HUES48 (cell line): ENCODE measurements at regions not wholly inside any gene's neighbourhood (a gene's known extent, or its start where the extent isn't known, plus 50 kb on each side); places are given as distances from the start of the nearest gene placed in this dataset.

Experiments
- H3K27ac ChIP-seq: one replicate; pipeline ENCODE4 v1.7.0; 2013; ENCODE audit warnings: low read depth, low read length, inconsistent platforms
- H3K27me3 ChIP-seq: 2 replicates; pipeline ENCODE4 v1.6.1; 2013; ENCODE audit warnings: mild to moderate bottlenecking, low read length; ENCODE audit not compliant: control insufficient read depth, insufficient read depth
- H3K36me3 ChIP-seq: 2 replicates; pipeline ENCODE4 v1.6.1; 2013; ENCODE audit warnings: low read length; ENCODE audit not compliant: control insufficient read depth, insufficient read depth
- H3K4me1 ChIP-seq: 2 replicates; pipeline ENCODE4 v1.6.1; 2013; ENCODE audit warnings: mild to moderate bottlenecking, low read length; ENCODE audit not compliant: control insufficient read depth, insufficient read depth
- H3K4me3 ChIP-seq: 2 replicates; pipeline ENCODE4 v1.5.1; 2013; ENCODE audit warnings: mild to moderate bottlenecking, low read depth, low read length
- H3K9ac ChIP-seq: 2 replicates; pipeline ENCODE4 v1.6.1; 2013; ENCODE audit warnings: mild to moderate bottlenecking, low read depth, low read length, moderate library complexity
- H3K9me3 ChIP-seq: 2 replicates; pipeline ENCODE4 v1.6.1; 2013; ENCODE audit warnings: low read length; ENCODE audit not compliant: control insufficient read depth, insufficient read depth

DNA sequence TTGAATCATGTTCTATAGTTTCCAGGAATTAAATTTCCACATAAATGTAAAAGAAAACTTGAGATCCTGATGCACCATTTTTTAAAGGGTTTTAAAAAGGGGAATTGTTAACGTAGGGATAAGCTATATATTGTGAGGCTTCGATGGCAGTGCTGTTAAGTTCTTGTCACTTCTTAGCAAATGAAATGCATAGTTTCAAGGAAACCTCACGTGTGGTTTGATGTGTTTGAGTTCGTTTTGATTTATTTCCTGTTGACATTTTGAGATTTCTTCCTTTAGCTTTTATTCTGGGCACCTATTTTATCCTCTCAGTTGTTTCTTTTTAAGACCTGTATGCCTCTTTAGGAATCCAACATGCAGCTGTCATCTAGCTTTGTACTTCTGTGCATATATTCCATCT lies 301.0 kb downstream of the DOCK8 start:
- no peaks in the 10 kb centered on the region for H3K36me3 ChIP-seq
- no peak overlapping the region for H3K4me3 ChIP-seq
- H3K27me3 ChIP-seq, result no peaks in the 10 kb centered on the region
- no peaks in the 10 kb centered on the region for H3K4me1 ChIP-seq
- no peak overlapping the region for H3K27ac ChIP-seq
- no peak overlapping the region for H3K9ac ChIP-seq
- no peaks in the 10 kb centered on the region for H3K9me3 ChIP-seq

DNA sequence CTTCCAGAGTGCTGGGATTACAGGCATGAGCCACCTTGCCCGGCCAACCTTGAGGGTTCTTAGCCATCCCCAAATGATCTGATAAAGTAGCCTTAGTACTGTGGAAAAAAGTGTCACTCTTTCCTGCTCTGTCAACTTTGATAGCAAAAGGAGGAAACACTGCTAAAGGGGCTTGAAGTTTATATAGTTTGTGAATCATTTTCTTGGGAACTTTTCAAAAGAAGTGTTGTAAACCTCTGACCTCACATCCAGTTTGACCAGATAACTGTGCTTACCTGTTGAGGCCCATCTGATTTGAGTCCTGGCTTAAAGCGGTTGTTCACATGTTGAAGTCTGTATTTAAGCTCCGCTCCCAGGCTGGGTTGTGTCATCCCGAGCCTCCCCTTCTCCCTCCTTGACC lies 303.3 kb downstream of the DOCK8 start:
- H3K27ac ChIP-seq, result no peak overlapping the region
- H3K4me3 ChIP-seq, result no peak overlapping the region
- H3K27me3 ChIP-seq, result no peaks in the 10 kb centered on the region
- H3K36me3 ChIP-seq, result no peaks in the 10 kb centered on the region
- no peaks in the 10 kb centered on the region for H3K9me3 ChIP-seq
- no peak overlapping the region for H3K9ac ChIP-seq
- H3K4me1 ChIP-seq, result no peaks in the 10 kb centered on the region

- Histone ChIP-seq H3K4me1 (no peaks in the 10 kb centered on the region), H3K36me3 (no peaks in the 10 kb centered on the region), H3K27ac (no peak overlapping the region)
Observed at GRCh38 chr9:518540-518939, 303.9 kb downstream of the DOCK8 start.

DNA sequence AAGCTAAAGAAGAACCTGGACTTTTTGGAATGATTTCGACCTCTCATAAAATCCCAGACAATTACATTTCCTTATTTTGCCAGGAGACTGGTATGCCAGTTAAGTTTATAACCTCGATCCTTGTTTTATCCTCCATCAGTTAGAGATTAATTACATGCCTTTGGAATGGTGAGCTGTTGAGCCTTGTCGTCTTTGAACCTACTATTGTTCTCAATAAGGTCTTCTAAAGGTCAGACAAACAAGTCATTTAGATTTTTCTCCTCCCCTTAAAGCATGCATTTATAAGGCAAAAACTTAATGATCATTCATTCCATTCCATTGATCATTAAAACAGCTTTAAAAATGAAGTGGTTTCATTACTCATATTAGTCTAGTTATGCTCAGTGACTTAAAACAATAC lies 304.9 kb downstream of the DOCK8 start:
- H3K27ac ChIP-seq, result no peak overlapping the region
- H3K9ac ChIP-seq, result no peak overlapping the region
- H3K36me3 ChIP-seq, result no peaks in the 10 kb centered on the region
- H3K4me3 ChIP-seq, result no peak overlapping the region
- no peaks in the 10 kb centered on the region for H3K27me3 ChIP-seq
- H3K9me3 ChIP-seq, result no peaks in the 10 kb centered on the region
- H3K4me1 ChIP-seq, result no peaks in the 10 kb centered on the region

More at GRCh38 chr9:518540-518939, 303.9 kb downstream of the DOCK8 start:
- H3K9me3 ChIP-seq, result no peaks in the 10 kb centered on the region
- no peak overlapping the region for H3K9ac ChIP-seq
- no peak overlapping the region for H3K4me3 ChIP-seq
- H3K27me3 ChIP-seq, result no peaks in the 10 kb centered on the region

- no peaks in the 10 kb centered on the region for H3K9me3 ChIP-seq
- no peak overlapping the region for H3K4me3 ChIP-seq
- no peak overlapping the region for H3K9ac ChIP-seq
- no peaks in the 10 kb centered on the region for H3K27me3 ChIP-seq
- H3K36me3 ChIP-seq, result no peaks in the 10 kb centered on the region
- no peaks in the 10 kb centered on the region for H3K4me1 ChIP-seq
- no peak overlapping the region for H3K27ac ChIP-seq
Observed at GRCh38 chr9:520302-520701, 305.6 kb downstream of the DOCK8 start.

DNA sequence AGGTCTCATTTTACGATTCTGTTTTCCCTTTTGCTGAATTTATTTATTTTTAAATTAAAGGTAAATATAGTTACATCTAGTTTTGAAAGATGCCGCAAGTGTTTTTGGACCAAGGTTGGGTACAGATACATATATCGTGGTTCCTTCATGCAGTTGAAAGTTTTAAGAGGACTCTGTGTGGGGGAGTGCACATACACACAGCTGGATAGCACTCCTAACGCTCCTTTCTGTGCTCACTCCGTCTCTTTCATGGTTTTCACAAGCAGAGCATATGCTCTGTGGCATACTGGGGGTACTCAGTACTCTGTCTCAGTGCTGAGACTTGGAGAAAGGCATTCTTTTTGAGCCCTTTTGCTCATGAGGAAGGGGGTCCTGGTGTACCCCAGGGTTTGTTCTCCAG lies 307.5 kb downstream of the DOCK8 start:
- no peak overlapping the region for H3K9ac ChIP-seq
- H3K9me3 ChIP-seq, result no peaks in the 10 kb centered on the region
- no peaks in the 10 kb centered on the region for H3K36me3 ChIP-seq
- no peaks in the 10 kb centered on the region for H3K27me3 ChIP-seq
- H3K4me1 ChIP-seq, result no peaks in the 10 kb centered on the region
- H3K27ac ChIP-seq, result no peak overlapping the region
- no peak overlapping the region for H3K4me3 ChIP-seq

DNA sequence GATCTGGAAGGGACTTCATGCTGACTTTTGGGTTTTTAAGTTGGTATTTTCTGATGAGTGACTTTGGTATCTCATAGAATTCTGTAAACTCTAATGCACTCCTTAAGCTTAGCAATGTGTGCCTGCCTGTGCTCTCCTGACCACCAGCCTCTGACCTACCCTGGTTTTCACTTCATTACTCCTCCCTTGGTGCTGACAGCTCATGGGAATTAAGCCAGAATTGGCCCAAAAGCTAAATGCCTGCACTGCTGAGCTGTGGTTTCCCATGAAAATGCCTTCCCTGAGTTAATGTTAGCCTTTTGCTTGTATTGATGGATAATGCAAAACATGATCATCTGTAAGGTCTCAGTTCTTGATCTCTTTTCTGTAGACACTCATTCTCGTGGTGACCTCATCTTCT lies 308.0 kb downstream of the DOCK8 start:
- H3K4me1 ChIP-seq, result no peaks in the 10 kb centered on the region
- no peak overlapping the region for H3K27ac ChIP-seq
- no peak overlapping the region for H3K4me3 ChIP-seq
- no peaks in the 10 kb centered on the region for H3K27me3 ChIP-seq
- H3K36me3 ChIP-seq, result no peaks in the 10 kb centered on the region
- H3K9ac ChIP-seq, result no peak overlapping the region
- H3K9me3 ChIP-seq, result no peaks in the 10 kb centered on the region

GRCh38 chr9:523444-523843 lies 308.8 kb downstream of the DOCK8 start:
- no peak overlapping the region for H3K4me3 ChIP-seq
- H3K36me3 ChIP-seq, result no peaks in the 10 kb centered on the region
- no peaks in the 10 kb centered on the region for H3K4me1 ChIP-seq
- H3K9me3 ChIP-seq, result no peaks in the 10 kb centered on the region
- H3K27ac ChIP-seq, result no peak overlapping the region
- H3K27me3 ChIP-seq, result no peaks in the 10 kb centered on the region
- no peak overlapping the region for H3K9ac ChIP-seq

- Histone ChIP-seq H3K4me1 (no peaks in the 10 kb centered on the region), H3K9me3 (no peaks in the 10 kb centered on the region), H3K36me3 (no peaks in the 10 kb centered on the region), H3K4me3 (no peak overlapping the region), H3K27ac (no peak overlapping the region), H3K27me3 (no peaks in the 10 kb centered on the region), H3K9ac (no peak overlapping the region)
Observed at GRCh38 chr9:524008-524407, 309.3 kb downstream of the DOCK8 start.

- no peaks in the 10 kb centered on the region for H3K4me1 ChIP-seq
- H3K36me3 ChIP-seq, result no peaks in the 10 kb centered on the region
- no peak overlapping the region for H3K9ac ChIP-seq
- no peak overlapping the region for H3K4me3 ChIP-seq
- H3K27ac ChIP-seq, result no peak overlapping the region
- no peaks in the 10 kb centered on the region for H3K27me3 ChIP-seq
- H3K9me3 ChIP-seq, result no peaks in the 10 kb centered on the region
Observed at GRCh38 chr9:526904-527591, 312.4 kb downstream of the DOCK8 start.

GRCh38 chr9:529731-530130 lies 311.8 kb upstream of the DMRT1 start:
- H3K4me3 ChIP-seq, result no peak overlapping the region
- no peaks in the 10 kb centered on the region for H3K27me3 ChIP-seq
- peaks cover 18% of the 10 kb centered on the region for H3K4me1 ChIP-seq
- H3K27ac ChIP-seq, result no peak overlapping the region
- H3K36me3 ChIP-seq, result no peaks in the 10 kb centered on the region
- no peak overlapping the region for H3K9ac ChIP-seq
- H3K9me3 ChIP-seq, result no peaks in the 10 kb centered on the region

DNA sequence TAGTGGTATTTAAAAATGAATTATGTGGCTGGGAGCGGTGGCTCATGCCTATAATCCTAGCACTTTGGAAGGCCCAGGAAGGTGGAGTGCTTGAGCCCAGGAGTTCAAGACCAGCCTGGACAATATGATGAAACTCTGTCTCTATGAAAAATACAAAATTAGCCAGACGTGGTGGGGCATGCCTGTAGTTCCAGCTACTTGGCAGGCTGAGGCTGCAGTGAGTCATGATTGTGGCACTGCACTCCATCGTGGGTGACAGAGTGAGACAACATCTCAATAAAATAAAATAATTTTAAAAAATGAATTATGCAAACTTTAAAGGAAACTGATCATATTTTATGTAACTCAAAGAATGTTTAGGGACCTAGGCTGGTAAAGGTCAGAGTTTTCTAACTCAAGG lies 310.8 kb upstream of the DMRT1 start:
- H3K27ac ChIP-seq, result no peak overlapping the region
- no peak overlapping the region for H3K4me3 ChIP-seq
- H3K9me3 ChIP-seq, result no peaks in the 10 kb centered on the region
- no peaks in the 10 kb centered on the region for H3K27me3 ChIP-seq
- no peaks in the 10 kb centered on the region for H3K36me3 ChIP-seq
- peaks cover 28% of the 10 kb centered on the region for H3K4me1 ChIP-seq
- H3K9ac ChIP-seq, result no peak overlapping the region
